GM18505 (cell line): ENCODE measurements at regions not wholly inside any gene's neighbourhood (a gene's known extent, or its start where the extent isn't known, plus 50 kb on each side); places are given as distances from the start of the nearest gene placed in this dataset.
A peak's percentile ranks its signal among the peaks of the same experiment; 100 is the strongest.

Experiments
- ATAC-seq: cut with Tn5 transposase; IDR thresholded peaks from one replicate; pipeline ENCODE4 v1.9.1; 2021; ENCODE audit not compliant: unreplicated experiment
- POLR2A ChIP-seq: IDR thresholded peaks from 4 replicates; pipeline ENCODE4 v1.6.1; 2011; ENCODE audit warnings: borderline replicate concordance; ENCODE audit not compliant: insufficient read depth, insufficient read length; ENCODE audit errors: extremely low read depth

GRCh38 chr1:234983564-234984238 is 144.9 kb downstream of the TOMM20 start:
- no peak for TF ChIP-seq POLR2A

GRCh38 chr1:234981758-234982157 is 146.9 kb downstream of the TOMM20 start:
- no peak for TF ChIP-seq POLR2A
- no peak for ATAC-seq

More at GRCh38 chr1:234983564-234984238, 144.9 kb downstream of the TOMM20 start:
- ATAC-seq, result no peak

- peak; percentile 60 for TF ChIP-seq POLR2A
- ATAC-seq, result peak; percentile 37
These were observed 147.8 kb downstream of the TOMM20 start for GRCh38 chr1:234980645-234981396.

- TF ChIP-seq POLR2A, result no peak
- peak; percentile 1 for ATAC-seq
These were observed 148.4 kb downstream of the TOMM20 start for GRCh38 chr1:234980291-234980644.

- no peak for ATAC-seq
- no peak for TF ChIP-seq POLR2A
These were observed 149.0 kb downstream of the TOMM20 start for GRCh38 chr1:234979296-234980279.

- peak; percentile 57 for ATAC-seq
- TF ChIP-seq POLR2A, result peak; percentile 35
These were observed 150.0 kb downstream of the TOMM20 start for GRCh38 chr1:234978397-234979295.

- ATAC-seq, result no peak
- no peak for TF ChIP-seq POLR2A
These were observed 150.7 kb downstream of the TOMM20 start for GRCh38 chr1:234977875-234978396.

GRCh38 chr1:234976861-234977680 is 151.6 kb downstream of the TOMM20 start:
- no peak for TF ChIP-seq POLR2A
- ATAC-seq, result no peak

GRCh38 chr1:234975941-234976860 is 152.4 kb downstream of the TOMM20 start:
- TF ChIP-seq POLR2A, result no peak
- no peak for ATAC-seq

- no peak for TF ChIP-seq POLR2A
- ATAC-seq, result no peak
These were observed 153.3 kb downstream of the TOMM20 start for GRCh38 chr1:234975122-234975940.
